WTC11 (cell line): ENCODE measurements at regions not wholly inside any gene's neighbourhood (a gene's known extent, or its start where the extent isn't known, plus 50 kb on each side); places are given as distances from the start of the nearest gene placed in this dataset.
"Not testable (repeated sequence)": the region's sequence is repeated elsewhere in the genome, so short reads cannot be mapped to it uniquely, and the experiment has no call there.

Source experiments
- ATAC-seq: fragments of 200-7000 bp; cut with Tn5 transposase; 2 replicates; pipeline ENCODE4 v1.10.0; 2021; ENCODE audit warnings: mild to moderate bottlenecking, moderate library complexity
- CTCF ChIA-PET: fragments of 300-600 bp; sonication (Branson Sonifier 250); formaldehyde crosslinking; loops from one replicate; lab custom pipeline; 2021; ENCODE audit warnings: antibody characterized with exemption; lab: Charles Lee
- POLR2A ChIA-PET: fragments of 350-600 bp; sonication (Branson Sonifier 250); formaldehyde crosslinking; loops from one replicate; lab custom pipeline; 2021; ENCODE audit warnings: antibody characterized with exemption; lab: Charles Lee
- DNase-seq: peaks from one replicate; pipeline ENCODE4 v3.0.0; 2021; ENCODE audit warnings: low spot score
- H3K27ac Mint-ChIP-seq: 2 replicates; pipeline ENCODE4 v1.8.0; 2021; ENCODE audit warnings: mixed read lengths
- H3K27me3 Mint-ChIP-seq: 2 replicates; pipeline ENCODE4 v1.8.0; 2021; ENCODE audit warnings: low read depth, mild to moderate bottlenecking, moderate library complexity, mixed read lengths
- H3K36me3 Mint-ChIP-seq: 2 replicates; pipeline ENCODE4 v1.8.0; 2021; ENCODE audit warnings: mixed read lengths
- H3K4me1 Mint-ChIP-seq: 2 replicates; pipeline ENCODE4 v1.8.0; 2022; ENCODE audit warnings: mixed read lengths
- H3K4me3 Mint-ChIP-seq: 2 replicates; pipeline ENCODE4 v1.8.0; 2021; ENCODE audit warnings: mild to moderate bottlenecking, moderate library complexity, mixed read lengths
- H3K9me3 Mint-ChIP-seq: 2 replicates; pipeline ENCODE4 v1.8.0; 2021; ENCODE audit warnings: mixed read lengths
- ATF1 ChIP-seq: sonication (generic); formaldehyde crosslinking; IDR thresholded peaks from 2 replicates; pipeline ENCODE4 v1.8.1; 2023; ENCODE audit warnings: mild to moderate bottlenecking, moderate library complexity, missing genetic modification reagents
- ATF2 ChIP-seq: sonication (generic); formaldehyde crosslinking; IDR thresholded peaks from 2 replicates; pipeline ENCODE4 v1.8.1; 2022; ENCODE audit warnings: low read depth, missing genetic modification reagents, borderline replicate concordance
- ATF3 ChIP-seq: sonication (generic); formaldehyde crosslinking; conservative IDR thresholded peaks from 2 replicates; pipeline ENCODE4 v1.8.1; 2022; ENCODE audit warnings: mild to moderate bottlenecking, missing genetic modification reagents
- ELF4 ChIP-seq: sonication (generic); formaldehyde crosslinking; IDR thresholded peaks from 2 replicates; pipeline ENCODE4 v1.8.1; 2022; ENCODE audit warnings: low read depth, mild to moderate bottlenecking, moderate library complexity, missing genetic modification reagents
- ERG ChIP-seq: fragments of 250-450 bp; sonication (Bioruptor Pico); IDR thresholded peaks from 2 replicates; pipeline ENCODE4 v1.8.0; 2021; ENCODE audit warnings: mild to moderate bottlenecking
- ESRRA ChIP-seq: sonication (generic); formaldehyde crosslinking; IDR thresholded peaks from 2 replicates; pipeline ENCODE4 v1.8.1; 2022; ENCODE audit warnings: mild to moderate bottlenecking, missing genetic modification reagents, borderline replicate concordance
- GRHL2 ChIP-seq: fragments of 250-450 bp; sonication (Bioruptor Pico); IDR thresholded peaks from 2 replicates; pipeline ENCODE4 v1.8.0; 2022; ENCODE audit warnings: mild to moderate bottlenecking, moderate library complexity; ENCODE audit not compliant: insufficient replicate concordance, severe bottlenecking
- GTF2I ChIP-seq: fragments of 250-450 bp; sonication (Bioruptor Pico); conservative IDR thresholded peaks from 2 replicates; pipeline ENCODE4 v1.4.0; 2021; ENCODE audit warnings: mild to moderate bottlenecking
- HMGA2 ChIP-seq: fragments of 250-450 bp; sonication (Bioruptor Pico); IDR thresholded peaks from 2 replicates; pipeline ENCODE4 v1.4.0; 2021; ENCODE audit warnings: mild to moderate bottlenecking, moderate library complexity
- IRF2 ChIP-seq: sonication (generic); formaldehyde crosslinking; IDR thresholded peaks from 2 replicates; pipeline ENCODE4 v1.8.0; 2022; ENCODE audit warnings: low read depth, missing genetic modification reagents, borderline replicate concordance
- NFE2L1 ChIP-seq: sonication (generic); formaldehyde crosslinking; IDR thresholded peaks from 2 replicates; pipeline ENCODE4 v1.8.1; 2023; ENCODE audit warnings: missing genetic modification reagents
- NR1H2 ChIP-seq: sonication (generic); formaldehyde crosslinking; IDR thresholded peaks from 2 replicates; pipeline ENCODE4 v1.9.0; 2021; ENCODE audit warnings: mild to moderate bottlenecking, moderate library complexity, missing genetic modification reagents
- PRDM15 ChIP-seq: sonication (generic); formaldehyde crosslinking; IDR thresholded peaks from 2 replicates; pipeline ENCODE4 v1.8.0; 2022; ENCODE audit warnings: missing genetic modification reagents
- USF1 ChIP-seq: sonication (generic); formaldehyde crosslinking; IDR thresholded peaks from 2 replicates; pipeline ENCODE4 v1.8.0; 2022; ENCODE audit warnings: mild to moderate bottlenecking, missing genetic modification reagents
- ZNF121 ChIP-seq: sonication (generic); formaldehyde crosslinking; IDR thresholded peaks from 2 replicates; pipeline ENCODE4 v1.8.0; 2023; ENCODE audit warnings: missing genetic modification reagents
- ZNF317 ChIP-seq: sonication (generic); formaldehyde crosslinking; IDR thresholded peaks from 2 replicates; pipeline ENCODE4 v1.8.1; 2023; ENCODE audit warnings: low read depth, mild to moderate bottlenecking, moderate library complexity, missing genetic modification reagents, borderline replicate concordance
- ZSCAN18 ChIP-seq: fragments of 250-450 bp; sonication (Bioruptor Pico); IDR thresholded peaks from 2 replicates; pipeline ENCODE4 v2.1.2; 2022; ENCODE audit warnings: mild to moderate bottlenecking, moderate library complexity

GRCh38 chr2:45096996-45097395 lies 87.7 kb upstream of the SIX2 start:
- ChIA-PET CTCF (no interaction called here), POLR2A (no interaction called here)
- no peaks in the 10 kb centered on the region for H3K9me3 Mint-ChIP-seq
- H3K4me1 Mint-ChIP-seq = no peaks in the 10 kb centered on the region
- no peaks in the 10 kb centered on the region for H3K36me3 Mint-ChIP-seq
- ATAC-seq = no peak
- TF ChIP-seq ZSCAN18 (CRISPR knock-in tag) (no peak), ATF2 (CRISPR knock-in tag) (no peak), ELF4 (no peak), HMGA2 (CRISPR knock-in tag) (no peak), NR1H2 (no peak), ERG (CRISPR knock-in tag) (no peak), USF1 (no peak), ATF3 (CRISPR knock-in tag) (no peak), GTF2I (CRISPR knock-in tag) (no peak), GRHL2 (no peak), PRDM15 (no peak), ZNF317 (CRISPR knock-in tag) (no peak), IRF2 (CRISPR knock-in tag) (no peak), ZNF121 (CRISPR knock-in tag) (no peak), NFE2L1 (CRISPR knock-in tag) (no peak), ATF1 (CRISPR knock-in tag) (no peak), ESRRA (CRISPR knock-in tag) (no peak)
- no peaks in the 10 kb centered on the region; the same call in 1 of the 2 replicates for H3K27me3 Mint-ChIP-seq
- H3K4me3 Mint-ChIP-seq = no peak overlapping the region
- DNase-seq = no peak
- no peak overlapping the region for H3K27ac Mint-ChIP-seq

GRCh38 chr2:45096038-45096437 lies 86.8 kb upstream of the SIX2 start:
- H3K27me3 Mint-ChIP-seq, H3K4me3 Mint-ChIP-seq, CTCF ChIA-PET, ATAC-seq, H3K36me3 Mint-ChIP-seq, H3K4me1 Mint-ChIP-seq, DNase-seq, POLR2A ChIA-PET, H3K9me3 Mint-ChIP-seq, H3K27ac Mint-ChIP-seq: not testable (repeated sequence)
